Liver (tissue), 8 donors: ENCODE measurements at regions not wholly inside any gene's neighbourhood (a gene's known extent, or its start where the extent isn't known, plus 50 kb on each side); places are given as distances from the start of the nearest gene placed in this dataset.

Experiments
- DNase-seq: peaks from one replicate; pipeline ENCODE4 v3.0.0-alpha.2; 2017; ENCODE audit warnings: low spot score
- H3K27ac ChIP-seq, 2 donors: one replicate each; pipeline ENCODE4 v1.7.0; 2013; ENCODE audit warnings: inconsistent platforms in 2 of 2, low read length in 2 of 2, control low read depth in 1 of 2, low read depth in 1 of 2, mild to moderate bottlenecking in 1 of 2
- H3K27me3 ChIP-seq, 4 donors: one replicate each; pipeline versions ENCODE4 v1.6.1 to v1.7.0; 2013; ENCODE audit warnings: low read length in 3 of 4, inconsistent platforms in 1 of 4, mild to moderate bottlenecking in 1 of 4, moderate library complexity in 1 of 4; ENCODE audit not compliant: control insufficient read depth in 4 of 4, insufficient read depth in 4 of 4
- H3K36me3 ChIP-seq, 4 donors: one replicate each; pipeline versions ENCODE4 v1.6.1 to v1.7.0; 2013; ENCODE audit warnings: low read length in 3 of 4, mild to moderate bottlenecking in 3 of 4, low read depth in 1 of 4, moderate library complexity in 1 of 4; ENCODE audit not compliant: control insufficient read depth in 4 of 4, insufficient read depth in 3 of 4
- H3K4me1 ChIP-seq, 4 donors: one replicate each; pipeline versions ENCODE4 v1.6.1 to v1.7.0; 2013; ENCODE audit warnings: low read length in 3 of 4, mild to moderate bottlenecking in 3 of 4, moderate library complexity in 1 of 4; ENCODE audit not compliant: control insufficient read depth in 4 of 4, insufficient read depth in 4 of 4
- H3K4me3 ChIP-seq, 3 donors: one replicate each; pipeline versions ENCODE4 v1.6.1 to v1.7.0; 2013; ENCODE audit warnings: low read length in 3 of 3, control low read depth in 1 of 3, low read depth in 1 of 3, mild to moderate bottlenecking in 1 of 3
- H3K9ac ChIP-seq, 2 donors: one replicate each; pipeline ENCODE4 v1.7.0; 2013; ENCODE audit warnings: low read length in 2 of 2, mild to moderate bottlenecking in 2 of 2, moderate library complexity in 2 of 2, control low read depth in 1 of 2, low read depth in 1 of 2
- H3K9me3 ChIP-seq, 4 donors: one replicate each; pipeline versions ENCODE4 v1.6.1 to v1.7.0; 2013; ENCODE audit warnings: low read length in 3 of 4; ENCODE audit not compliant: control insufficient read depth in 4 of 4
- EGR1 ChIP-seq, 2 donors: IDR thresholded peaks; 2 replicates each; pipeline ENCODE4 v1.6.1; 2016 to 2018; ENCODE audit warnings: antibody characterized with exemption in 2 of 2, low read depth in 2 of 2
- FOXA1 ChIP-seq: IDR thresholded peaks from 2 replicates; pipeline ENCODE4 v1.6.1; 2016; ENCODE audit warnings: antibody characterized with exemption
- GABPA ChIP-seq, 2 donors: IDR thresholded peaks in 1 of 2; conservative IDR thresholded peaks in 1 of 2; 2 replicates each; pipeline ENCODE4 v1.6.1; 2016; ENCODE audit warnings: antibody characterized with exemption in 2 of 2, mild to moderate bottlenecking in 1 of 2, moderate library complexity in 1 of 2
- HNF4A ChIP-seq, 2 donors: conservative IDR thresholded peaks; 2 replicates each; pipeline ENCODE4 v1.6.1; 2016; ENCODE audit warnings: antibody characterized with exemption in 2 of 2, mild to moderate bottlenecking in 2 of 2
- HNF4G ChIP-seq: IDR thresholded peaks from 2 replicates; pipeline ENCODE4 v1.6.1; 2016; ENCODE audit warnings: antibody characterized with exemption
- NR2F2 ChIP-seq: IDR thresholded peaks from 2 replicates; pipeline ENCODE4 v1.6.1; 2016; ENCODE audit warnings: antibody characterized with exemption
- RAD21 ChIP-seq, 2 donors: IDR thresholded peaks; 2 replicates each; pipeline ENCODE4 v1.6.1; 2016; ENCODE audit warnings: antibody characterized with exemption in 2 of 2, mild to moderate bottlenecking in 2 of 2
- RXRA ChIP-seq, 2 donors: IDR thresholded peaks; 2 replicates each; pipeline ENCODE4 v1.6.1; 2017 to 2018; ENCODE audit warnings: antibody characterized with exemption in 2 of 2, mild to moderate bottlenecking in 1 of 2
- SP1 ChIP-seq: IDR thresholded peaks from 2 replicates; pipeline ENCODE4 v1.6.1; 2018; ENCODE audit warnings: antibody characterized with exemption, mild to moderate bottlenecking
- TAF1 ChIP-seq: conservative IDR thresholded peaks from 2 replicates; pipeline ENCODE4 v1.6.1; 2016; ENCODE audit warnings: antibody characterized with exemption, mild to moderate bottlenecking
- WGBS: extraction: QIAGEN DNeasy Blood & Tissue Kit; methylation state at CpG from one replicate; pipeline ENCODE4 v1.1.7; 2013; 5-methylcytosine and 5-hydroxymethylcytosine counted together
- TF ChIP-seq, protein P1 (sequence below): IDR thresholded peaks from 2 replicates; pipeline ENCODE4 v1.6.1; 2016; ENCODE audit warnings: antibody characterized with exemption
- TF ChIP-seq, protein P2 (sequence below): IDR thresholded peaks from 2 replicates; pipeline ENCODE4 v1.6.1; 2016; ENCODE audit warnings: antibody characterized with exemption
- TF ChIP-seq, protein P3 (sequence below): IDR thresholded peaks from 2 replicates; pipeline ENCODE4 v1.6.1; 2016; ENCODE audit warnings: antibody characterized with exemption
- TF ChIP-seq, protein P4 (sequence below): IDR thresholded peaks from 2 replicates; pipeline ENCODE4 v1.6.1; 2016; ENCODE audit warnings: antibody characterized with exemption, mild to moderate bottlenecking
- TF ChIP-seq, protein P5 (sequence below): fragments of 150-350 bp; IDR thresholded peaks from 2 replicates; pipeline ENCODE4 v1.5.1; 2017; ENCODE audit warnings: improper control_type of control experiment, low read depth, low read length; ENCODE audit not compliant: missing input control
- donor health status: healthy.
- donor health status: healthy.
- donor health status: healthy.
- donor health status: healthy.
- donor health status: healthy.

DNA sequence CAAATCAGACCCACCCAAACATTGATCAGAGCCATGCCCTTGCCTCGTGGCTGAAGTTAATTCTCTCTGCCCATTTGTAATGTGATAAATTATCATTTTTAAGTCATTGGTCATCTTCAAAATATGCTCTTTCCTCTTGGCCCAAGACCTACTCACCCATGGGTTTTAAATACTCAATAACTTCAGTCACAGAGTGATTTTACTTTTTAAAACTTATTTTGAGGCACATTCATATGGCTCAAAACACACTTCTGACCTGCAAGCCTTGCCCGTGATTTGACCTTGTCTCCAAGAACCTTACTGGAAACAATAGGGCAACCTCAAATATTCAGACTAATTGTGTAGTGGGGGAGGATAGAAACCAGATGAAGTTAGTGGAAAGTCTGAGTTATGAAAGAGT is 176.2 kb upstream of the LNX1 start:
- Histone ChIP-seq H3K36me3 (no peaks in the 10 kb centered on the region), H3K27ac (no peak overlapping the region), H3K9me3 (no peaks in the 10 kb centered on the region), H3K4me3 (no peak overlapping the region), H3K4me1 (peaks cover 0 to 6% (median 2%) of the 10 kb centered on the region in 4 donors), H3K27me3 (no peaks in the 10 kb centered on the region), H3K9ac (no peak overlapping the region)
- no peak for DNase-seq
- WGBS: 55% methylated on average over 2 of the region's 2 CpGs
- no peak for TF ChIP-seq NR2F2
- TF ChIP-seq, protein P1, sequence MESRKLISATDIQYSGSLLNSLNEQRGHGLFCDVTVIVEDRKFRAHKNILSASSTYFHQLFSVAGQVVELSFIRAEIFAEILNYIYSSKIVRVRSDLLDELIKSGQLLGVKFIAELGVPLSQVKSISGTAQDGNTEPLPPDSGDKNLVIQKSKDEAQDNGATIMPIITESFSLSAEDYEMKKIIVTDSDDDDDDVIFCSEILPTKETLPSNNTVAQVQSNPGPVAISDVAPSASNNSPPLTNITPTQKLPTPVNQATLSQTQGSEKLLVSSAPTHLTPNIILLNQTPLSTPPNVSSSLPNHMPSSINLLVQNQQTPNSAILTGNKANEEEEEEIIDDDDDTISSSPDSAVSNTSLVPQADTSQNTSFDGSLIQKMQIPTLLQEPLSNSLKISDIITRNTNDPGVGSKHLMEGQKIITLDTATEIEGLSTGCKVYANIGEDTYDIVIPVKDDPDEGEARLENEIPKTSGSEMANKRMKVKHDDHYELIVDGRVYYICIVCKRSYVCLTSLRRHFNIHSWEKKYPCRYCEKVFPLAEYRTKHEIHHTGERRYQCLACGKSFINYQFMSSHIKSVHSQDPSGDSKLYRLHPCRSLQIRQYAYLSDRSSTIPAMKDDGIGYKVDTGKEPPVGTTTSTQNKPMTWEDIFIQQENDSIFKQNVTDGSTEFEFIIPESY: no peak
- TF ChIP-seq HNF4A (conservative IDR thresholded peaks at IDR 0.05): no peak
- TF ChIP-seq, protein P2, sequence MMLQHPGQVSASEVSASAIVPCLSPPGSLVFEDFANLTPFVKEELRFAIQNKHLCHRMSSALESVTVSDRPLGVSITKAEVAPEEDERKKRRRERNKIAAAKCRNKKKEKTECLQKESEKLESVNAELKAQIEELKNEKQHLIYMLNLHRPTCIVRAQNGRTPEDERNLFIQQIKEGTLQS: no peak

DNA sequence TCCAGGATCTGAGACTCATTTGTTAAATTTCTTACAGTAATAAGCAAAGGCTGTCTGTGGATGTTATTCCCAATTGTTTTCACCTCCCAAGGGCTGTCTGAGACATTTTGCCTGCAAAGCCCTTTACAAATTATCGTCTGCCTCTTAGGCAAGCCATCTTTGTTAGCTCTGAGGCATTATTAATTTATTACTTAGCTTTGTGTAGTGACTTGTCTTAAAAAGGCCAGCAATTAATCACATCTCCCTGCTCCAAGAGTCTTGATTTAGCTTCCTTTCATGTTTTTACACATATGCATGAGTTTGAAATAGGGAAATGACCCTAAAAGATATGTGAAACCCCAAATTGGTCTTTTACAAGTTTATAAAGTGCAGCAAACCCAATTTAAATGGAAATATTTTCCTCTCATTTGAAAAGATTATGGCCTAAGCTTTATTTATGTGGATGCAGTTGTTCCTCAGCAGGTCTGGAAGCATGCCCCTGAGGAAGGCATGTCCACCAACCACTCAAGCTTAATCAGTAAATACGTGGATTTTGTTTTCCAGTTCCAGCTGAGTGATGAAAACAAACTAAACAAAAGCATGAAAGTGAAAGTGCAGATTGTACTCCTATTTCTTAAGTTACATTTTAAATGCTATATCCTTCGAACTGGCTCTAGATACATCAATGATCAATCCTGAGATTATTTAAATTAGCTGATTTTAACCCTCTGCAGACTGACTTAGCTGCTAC is 173.6 kb upstream of the LNX1 start:
- Histone ChIP-seq H3K4me1 (peaks cover 0 to 6% (median 2%) of the 10 kb centered on the region in 4 donors), H3K9ac (no peak overlapping the region), H3K36me3 (no peaks in the 10 kb centered on the region), H3K4me3 (no peak overlapping the region), H3K27ac (no peak overlapping the region), H3K27me3 (no peaks in the 10 kb centered on the region), H3K9me3 (no peaks in the 10 kb centered on the region)
- WGBS: 39% methylated on average over 3 of the region's 3 CpGs
- DNase-seq: no peak
- TF ChIP-seq, protein P3, sequence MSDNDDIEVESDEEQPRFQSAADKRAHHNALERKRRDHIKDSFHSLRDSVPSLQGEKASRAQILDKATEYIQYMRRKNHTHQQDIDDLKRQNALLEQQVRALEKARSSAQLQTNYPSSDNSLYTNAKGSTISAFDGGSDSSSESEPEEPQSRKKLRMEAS: no peak
- TF ChIP-seq EGR1 (IDR thresholded peaks at IDR 0.05; ENCODE audit: low read depth in 2 of 2) (no peak), TAF1 (no peak), RXRA (IDR thresholded peaks at IDR 0.05) (no peak), SP1 (no peak), FOXA1 (no peak), HNF4A (conservative IDR thresholded peaks at IDR 0.05) (no peak), RAD21 (IDR thresholded peaks at IDR 0.05) (no peak), HNF4G (no peak), GABPA (IDR thresholded peaks at IDR 0.05 in 1 of 2, conservative IDR thresholded peaks at IDR 0.05 in 1 of 2) (no peak)
- TF ChIP-seq, protein P2: no peak
- TF ChIP-seq, protein P4, sequence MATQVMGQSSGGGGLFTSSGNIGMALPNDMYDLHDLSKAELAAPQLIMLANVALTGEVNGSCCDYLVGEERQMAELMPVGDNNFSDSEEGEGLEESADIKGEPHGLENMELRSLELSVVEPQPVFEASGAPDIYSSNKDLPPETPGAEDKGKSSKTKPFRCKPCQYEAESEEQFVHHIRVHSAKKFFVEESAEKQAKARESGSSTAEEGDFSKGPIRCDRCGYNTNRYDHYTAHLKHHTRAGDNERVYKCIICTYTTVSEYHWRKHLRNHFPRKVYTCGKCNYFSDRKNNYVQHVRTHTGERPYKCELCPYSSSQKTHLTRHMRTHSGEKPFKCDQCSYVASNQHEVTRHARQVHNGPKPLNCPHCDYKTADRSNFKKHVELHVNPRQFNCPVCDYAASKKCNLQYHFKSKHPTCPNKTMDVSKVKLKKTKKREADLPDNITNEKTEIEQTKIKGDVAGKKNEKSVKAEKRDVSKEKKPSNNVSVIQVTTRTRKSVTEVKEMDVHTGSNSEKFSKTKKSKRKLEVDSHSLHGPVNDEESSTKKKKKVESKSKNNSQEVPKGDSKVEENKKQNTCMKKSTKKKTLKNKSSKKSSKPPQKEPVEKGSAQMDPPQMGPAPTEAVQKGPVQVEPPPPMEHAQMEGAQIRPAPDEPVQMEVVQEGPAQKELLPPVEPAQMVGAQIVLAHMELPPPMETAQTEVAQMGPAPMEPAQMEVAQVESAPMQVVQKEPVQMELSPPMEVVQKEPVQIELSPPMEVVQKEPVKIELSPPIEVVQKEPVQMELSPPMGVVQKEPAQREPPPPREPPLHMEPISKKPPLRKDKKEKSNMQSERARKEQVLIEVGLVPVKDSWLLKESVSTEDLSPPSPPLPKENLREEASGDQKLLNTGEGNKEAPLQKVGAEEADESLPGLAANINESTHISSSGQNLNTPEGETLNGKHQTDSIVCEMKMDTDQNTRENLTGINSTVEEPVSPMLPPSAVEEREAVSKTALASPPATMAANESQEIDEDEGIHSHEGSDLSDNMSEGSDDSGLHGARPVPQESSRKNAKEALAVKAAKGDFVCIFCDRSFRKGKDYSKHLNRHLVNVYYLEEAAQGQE: no peak
- TF ChIP-seq, protein P1: no peak
- TF ChIP-seq, protein P5, sequence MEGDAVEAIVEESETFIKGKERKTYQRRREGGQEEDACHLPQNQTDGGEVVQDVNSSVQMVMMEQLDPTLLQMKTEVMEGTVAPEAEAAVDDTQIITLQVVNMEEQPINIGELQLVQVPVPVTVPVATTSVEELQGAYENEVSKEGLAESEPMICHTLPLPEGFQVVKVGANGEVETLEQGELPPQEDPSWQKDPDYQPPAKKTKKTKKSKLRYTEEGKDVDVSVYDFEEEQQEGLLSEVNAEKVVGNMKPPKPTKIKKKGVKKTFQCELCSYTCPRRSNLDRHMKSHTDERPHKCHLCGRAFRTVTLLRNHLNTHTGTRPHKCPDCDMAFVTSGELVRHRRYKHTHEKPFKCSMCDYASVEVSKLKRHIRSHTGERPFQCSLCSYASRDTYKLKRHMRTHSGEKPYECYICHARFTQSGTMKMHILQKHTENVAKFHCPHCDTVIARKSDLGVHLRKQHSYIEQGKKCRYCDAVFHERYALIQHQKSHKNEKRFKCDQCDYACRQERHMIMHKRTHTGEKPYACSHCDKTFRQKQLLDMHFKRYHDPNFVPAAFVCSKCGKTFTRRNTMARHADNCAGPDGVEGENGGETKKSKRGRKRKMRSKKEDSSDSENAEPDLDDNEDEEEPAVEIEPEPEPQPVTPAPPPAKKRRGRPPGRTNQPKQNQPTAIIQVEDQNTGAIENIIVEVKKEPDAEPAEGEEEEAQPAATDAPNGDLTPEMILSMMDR: no peak
